PC-3 (cell line): ENCODE measurements at regions not wholly inside any gene's neighbourhood (a gene's known extent, or its start where the extent isn't known, plus 50 kb on each side); places are given as distances from the start of the nearest gene placed in this dataset.

Source experiments
- ATAC-seq: fragments of 200-7000 bp; cut with Tn5 transposase; 2 replicates; pipeline ENCODE4 v1.9.1; 2020; ENCODE audit warnings: mild to moderate bottlenecking, moderate library complexity
- BruUV-seq: library from RNA; stranded (reverse); fragments of 400-500 nt; replicated peaks from 2 replicates; lab custom pipeline; 2021; lab: Mats Ljungman, UMichigan
- CTCF ChIA-PET: fragments of 300-600 bp; sonication (Branson Sonifier 250); formaldehyde crosslinking; loops from one replicate; lab custom pipeline; 2022; ENCODE audit warnings: antibody characterized with exemption; lab: Charles Lee
- POLR2A ChIA-PET: fragments of 300-600 bp; sonication (Branson Sonifier 250); formaldehyde crosslinking; loops from one replicate; lab custom pipeline; 2022; ENCODE audit warnings: antibody characterized with exemption; ENCODE audit not compliant: unreplicated experiment; lab: Charles Lee
- DNase-seq: peaks from one replicate; pipeline ENCODE4 v3.0.0-alpha.2; 2015
- H2AFZ ChIP-seq: fragments of 300-600 bp; sonication (generic); 2 replicates; pipeline ENCODE4 v1.6.0; 2016; ENCODE audit warnings: antibody characterized with exemption, low read length
- H3F3A ChIP-seq: fragments of 300-600 bp; sonication (generic); one replicate; pipeline ENCODE4 v1.6.0; 2017; ENCODE audit warnings: antibody characterized with exemption, low read length, control low read depth, mild to moderate bottlenecking; ENCODE audit not compliant: unreplicated experiment
- H3K27ac ChIP-seq: fragments of 300-600 bp; sonication (generic); 2 replicates; pipeline ENCODE4 v1.5.1; 2016; ENCODE audit warnings: mild to moderate bottlenecking, low read length
- H3K27me3 ChIP-seq: fragments of 300-600 bp; sonication (generic); 2 replicates; pipeline ENCODE4 v1.6.1; 2016; ENCODE audit warnings: low read length, mixed read lengths
- H3K36me3 ChIP-seq: fragments of 300-600 bp; sonication (generic); 2 replicates; pipeline ENCODE4 v1.6.1; 2016; ENCODE audit warnings: low read depth, mixed run types, low read length, mixed read lengths
- H3K4me1 ChIP-seq: fragments of 300-600 bp; sonication (generic); 2 replicates; pipeline ENCODE4 v1.5.1; 2016; ENCODE audit warnings: low read length; ENCODE audit not compliant: insufficient read depth
- H3K4me2 ChIP-seq: fragments of 300-600 bp; sonication (generic); 2 replicates; pipeline ENCODE4 v1.6.0; 2016; ENCODE audit warnings: low read length
- H3K4me3 ChIP-seq: fragments of 300-600 bp; sonication (generic); 2 replicates; pipeline ENCODE4 v1.5.1; 2016; ENCODE audit warnings: mild to moderate bottlenecking, low read length, mixed read lengths
- H3K79me2 ChIP-seq: fragments of 300-600 bp; sonication (generic); 2 replicates; pipeline ENCODE4 v1.6.1; 2017; ENCODE audit warnings: low read length, mixed read lengths
- H3K9ac ChIP-seq: fragments of 300-600 bp; sonication (generic); 2 replicates; pipeline ENCODE4 v1.6.0; 2016; ENCODE audit warnings: mild to moderate bottlenecking, low read length
- H3K9me2 ChIP-seq: fragments of 300-600 bp; sonication (generic); replicated peaks from 2 replicates; pipeline ENCODE4 v1.6.1; 2016; ENCODE audit warnings: mixed run types, low read length, mixed read lengths
- H3K9me3 ChIP-seq: fragments of 300-600 bp; sonication (generic); 2 replicates; pipeline ENCODE4 v1.6.1; 2016; ENCODE audit warnings: low read length, mixed read lengths
- H4K20me1 ChIP-seq: fragments of 300-600 bp; sonication (generic); 2 replicates; pipeline ENCODE4 v1.6.1; 2016; ENCODE audit warnings: low read length, mixed read lengths
- CTCF ChIP-seq: fragments of 300-600 bp; sonication (generic); conservative IDR thresholded peaks from 2 replicates; pipeline ENCODE4 v1.5.1; 2017; ENCODE audit warnings: antibody characterized with exemption, low read depth, mild to moderate bottlenecking, low read length
- EZH2 ChIP-seq: fragments of 300-600 bp; sonication (generic); IDR thresholded peaks from one replicate; pipeline ENCODE4 v1.6.1; 2017; ENCODE audit warnings: antibody characterized with exemption, mild to moderate bottlenecking, low read length; ENCODE audit not compliant: unreplicated experiment
- EZH2phosphoT487 ChIP-seq: fragments of 300-600 bp; sonication (generic); IDR thresholded peaks from 2 replicates; pipeline ENCODE4 v1.6.1; 2018; ENCODE audit warnings: mild to moderate bottlenecking, antibody characterized with exemption, low read length, borderline replicate concordance
- intact Hi-C: fragments of 100-400 bp; cut with micrococcal nuclease; formaldehyde crosslinking; loops from 2 replicates; pipeline ENCODE4 v1.9.0; 2023

GRCh38 chr2:103810875-103811274 lies 1043.0 kb upstream of the POU3F3 start:
- no peak overlapping the region for H3K4me2 ChIP-seq
- no peaks in the 10 kb centered on the region for H3K4me1 ChIP-seq
- H3K4me3 ChIP-seq: no peak overlapping the region
- H3K9me3 ChIP-seq: no peaks in the 10 kb centered on the region
- ChIA-PET CTCF (no interaction called here), POLR2A (no interaction called here)
- H3K79me2 ChIP-seq: no peaks in the 10 kb centered on the region
- peaks cover 11% of the 10 kb centered on the region; the same call in 1 of the 2 replicates for H3K27me3 ChIP-seq
- DNase-seq (no peak), ATAC-seq (no peak)
- intact Hi-C loops: no loop called here
- no TSS peak for BruUV-seq
- H3K36me3 ChIP-seq: no peaks in the 10 kb centered on the region
- no peaks in the 10 kb centered on the region for H4K20me1 ChIP-seq
- H2AFZ ChIP-seq: no peak overlapping the region
- no peak overlapping the region for H3K27ac ChIP-seq
- H3F3A ChIP-seq: no peaks in the 10 kb centered on the region
- no peaks in the 10 kb centered on the region for H3K9me2 ChIP-seq
- TF ChIP-seq EZH2phosphoT487: no peak
- TF ChIP-seq CTCF: no peak
- no peak for TF ChIP-seq EZH2
- no peak overlapping the region for H3K9ac ChIP-seq

- H3K9ac ChIP-seq: no peak overlapping the region
- intact Hi-C loops: no loop called here
- no peak overlapping the region for H2AFZ ChIP-seq
- H3K4me1 ChIP-seq: no peaks in the 10 kb centered on the region
- no peaks in the 10 kb centered on the region for H3K36me3 ChIP-seq
- ChIA-PET POLR2A (no interaction called here), CTCF (no interaction called here)
- no peak overlapping the region for H3K4me3 ChIP-seq
- peaks cover 8% of the 10 kb centered on the region; the same call in 1 of the 2 replicates for H3K27me3 ChIP-seq
- no peaks in the 10 kb centered on the region for H4K20me1 ChIP-seq
- DNase-seq (no peak), ATAC-seq (no peak)
- no peaks in the 10 kb centered on the region for H3K9me2 ChIP-seq
- TF ChIP-seq EZH2phosphoT487 (no peak), EZH2 (no peak), CTCF (no peak)
- H3K79me2 ChIP-seq: no peaks in the 10 kb centered on the region
- H3K9me3 ChIP-seq: no peaks in the 10 kb centered on the region
- BruUV-seq: no TSS peak
- H3K4me2 ChIP-seq: no peak overlapping the region
- H3F3A ChIP-seq: no peaks in the 10 kb centered on the region
- no peak overlapping the region for H3K27ac ChIP-seq
Observed at GRCh38 chr2:103814016-103814415, 1039.9 kb upstream of the POU3F3 start.

- ATAC-seq (no peak), DNase-seq (no peak)
- intact Hi-C loops: no loop called here
- ChIA-PET CTCF (no interaction called here), POLR2A (no interaction called here)
- BruUV-seq: no TSS peak
- H3K9ac ChIP-seq: no peak overlapping the region
- no peaks in the 10 kb centered on the region for H3K9me3 ChIP-seq
- H2AFZ ChIP-seq: no peak overlapping the region
- peaks cover 6% of the 10 kb centered on the region; the same call in 1 of the 2 replicates for H3K27me3 ChIP-seq
- no peaks in the 10 kb centered on the region for H3K79me2 ChIP-seq
- no peak overlapping the region for H3K4me3 ChIP-seq
- H3K36me3 ChIP-seq: no peaks in the 10 kb centered on the region
- H4K20me1 ChIP-seq: no peaks in the 10 kb centered on the region
- H3K4me1 ChIP-seq: no peaks in the 10 kb centered on the region
- H3F3A ChIP-seq: no peaks in the 10 kb centered on the region
- H3K27ac ChIP-seq: no peak overlapping the region
- TF ChIP-seq EZH2 (no peak), EZH2phosphoT487 (no peak), CTCF (no peak)
- H3K9me2 ChIP-seq: no peaks in the 10 kb centered on the region
- no peak overlapping the region for H3K4me2 ChIP-seq
Observed at GRCh38 chr2:103815731-103816130, 1038.2 kb upstream of the POU3F3 start.
